ENCODE measurements at regions not wholly inside any gene's neighbourhood (a gene's known extent, or its start where the extent isn't known, plus 50 kb on each side); places are given as distances from the start of the nearest gene placed in this dataset.

GRCh38 chr13:50608370-50608769, 235.1 kb downstream of the DLEU7 start:
- no peak for TF ChIP-seq CTCF (IDR thresholded peaks at IDR 0.05; ENCODE audit: low read depth, low read length, missing control alignments)
- DNase-seq (ENCODE audit: extremely low read depth, low read depth): no peak
- no peak overlapping the region for H3K4me3 ChIP-seq (replicated peaks; ENCODE audit: low read depth, low read length)

- no peak for TF ChIP-seq CTCF (IDR thresholded peaks at IDR 0.05; ENCODE audit: low read depth, low read length, missing control alignments)
- no peak for DNase-seq (ENCODE audit: extremely low read depth, low read depth)
- H3K4me3 ChIP-seq (replicated peaks; ENCODE audit: low read depth, low read length): no peak overlapping the region
Measured at GRCh38 chr13:50609011-50609410, 234.5 kb downstream of the DLEU7 start.

GRCh38 chr13:50610238-50610637, 233.3 kb downstream of the DLEU7 start:
- no peak overlapping the region for H3K4me3 ChIP-seq (replicated peaks; ENCODE audit: low read depth, low read length)
- TF ChIP-seq CTCF (IDR thresholded peaks at IDR 0.05; ENCODE audit: low read depth, low read length, missing control alignments): no peak
- DNase-seq (ENCODE audit: extremely low read depth, low read depth): no peak

GRCh38 chr13:50611117-50611781, 232.2 kb downstream of the DLEU7 start:
- no peak overlapping the region for H3K4me3 ChIP-seq (replicated peaks; ENCODE audit: low read depth, low read length)
- no peak for DNase-seq (ENCODE audit: extremely low read depth, low read depth)
- TF ChIP-seq CTCF (IDR thresholded peaks at IDR 0.05; ENCODE audit: low read depth, low read length, missing control alignments): no peak

- no peak for DNase-seq (ENCODE audit: extremely low read depth, low read depth)
- no peak overlapping the region for H3K4me3 ChIP-seq (replicated peaks; ENCODE audit: low read depth, low read length)
- no peak for TF ChIP-seq CTCF (IDR thresholded peaks at IDR 0.05; ENCODE audit: low read depth, low read length, missing control alignments)
Measured at GRCh38 chr13:50612717-50613116, 230.8 kb downstream of the DLEU7 start.

- DNase-seq (ENCODE audit: extremely low read depth, low read depth): no peak
- no peak overlapping the region for H3K4me3 ChIP-seq (replicated peaks; ENCODE audit: low read depth, low read length)
- no peak for TF ChIP-seq CTCF (IDR thresholded peaks at IDR 0.05; ENCODE audit: low read depth, low read length, missing control alignments)
Measured at GRCh38 chr13:50613356-50613831, 230.1 kb downstream of the DLEU7 start.

GRCh38 chr13:50615234-50615633, 228.3 kb downstream of the DLEU7 start:
- no peak overlapping the region for H3K4me3 ChIP-seq (replicated peaks; ENCODE audit: low read depth, low read length)
- no peak for TF ChIP-seq CTCF (IDR thresholded peaks at IDR 0.05; ENCODE audit: low read depth, low read length, missing control alignments)
- no peak for DNase-seq (ENCODE audit: extremely low read depth, low read depth)
